Thyroid gland (tissue), 4 donors: ENCODE measurements at regions not wholly inside any gene's neighbourhood (a gene's known extent, or its start where the extent isn't known, plus 50 kb on each side); places are given as distances from the start of the nearest gene placed in this dataset.
"Not testable (repeated sequence)": the region's sequence is repeated elsewhere in the genome, so short reads cannot be mapped to it uniquely, and the experiment has no call there.

Experiments
- DNase-seq, 2 donors: peaks; one replicate each; pipeline ENCODE4 v3.0.0-alpha.2; 2019
- H3K27ac ChIP-seq, 3 donors: fragments of 200-600 bp; sonication (generic); 1 replicate in 2 of 3; 2 replicates in 1 of 3; pipeline ENCODE4 v1.5.1; 2016 to 2019; ENCODE audit warnings: mild to moderate bottlenecking in 1 of 3, moderate library complexity in 1 of 3
- H3K27me3 ChIP-seq: fragments of 200-600 bp; sonication (generic); one replicate; pipeline ENCODE4 v1.5.1; 2019
- H3K36me3 ChIP-seq, 2 donors: fragments of 200-600 bp; sonication (generic); one replicate each; pipeline ENCODE4 v1.5.1; 2016 to 2019
- H3K4me1 ChIP-seq, 2 donors: fragments of 200-600 bp; sonication (generic); one replicate each; pipeline ENCODE4 v1.5.1; 2017 to 2019
- H3K4me3 ChIP-seq, 3 donors: fragments of 200-600 bp; sonication (generic); replicated peaks in 1 of 3; 1 replicate in 2 of 3; 2 replicates in 1 of 3; pipeline ENCODE4 v1.5.1; 2016; ENCODE audit warnings: mild to moderate bottlenecking in 1 of 3
- H3K9me3 ChIP-seq: fragments of 200-600 bp; sonication (generic); one replicate; pipeline ENCODE4 v1.5.1; 2017
- POLR2A ChIP-seq, 2 donors: fragments of 450-650 bp; IDR thresholded peaks; one replicate each; pipeline ENCODE4 v1.6.1; 2017; ENCODE audit warnings: antibody characterized with exemption in 2 of 2, mild to moderate bottlenecking in 2 of 2, moderate library complexity in 1 of 2
- WGBS, 2 donors: methylation state at CpG; one replicate each; pipeline ENCODE4 v1.1.5; 2017; 5-methylcytosine and 5-hydroxymethylcytosine counted together
- intact Hi-C: fragments of 100-400 bp; cut with DNase I; formaldehyde crosslinking; loops from one replicate; pipeline ENCODE4 v1.15.1; 2023
- TF ChIP-seq, protein P1 (sequence below), 6 experiments: fragments of 200-600 bp in 3 of 6; fragments of 450-650 bp in 3 of 6; sonication (generic) in 3 of 6; IDR thresholded peaks; one replicate each; pipeline ENCODE4 v1.5.1; 2016 to 2019; ENCODE audit warnings: antibody characterized with exemption in 6 of 6, mild to moderate bottlenecking in 2 of 6, inconsistent platforms in 1 of 6, moderate library complexity in 1 of 6

DNA sequence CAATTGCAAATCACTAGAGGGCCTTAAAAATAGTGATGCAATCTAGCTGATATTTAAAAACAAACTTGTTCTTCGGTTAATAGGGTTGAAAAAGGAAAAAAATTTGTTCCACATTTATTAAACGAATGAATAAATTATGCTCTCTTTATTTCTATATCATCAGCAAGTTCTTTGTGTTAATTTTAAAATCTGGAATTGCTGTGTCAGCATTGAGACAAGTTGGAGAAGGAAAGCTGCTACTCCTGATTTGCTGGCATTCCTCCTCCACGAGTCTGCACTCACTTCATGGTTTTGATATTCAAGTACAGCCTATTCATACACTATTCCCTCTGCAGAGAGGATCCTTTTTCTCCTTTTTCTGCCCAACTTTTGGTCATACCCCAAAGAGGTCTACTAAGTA is 117.6 kb downstream of the MRPL39 start:
- intact Hi-C loops = no loop called here
- 60 to 61% methylated on average over 3 of the region's 3 CpGs for WGBS, 2 donors
- Histone ChIP-seq H3K4me3 (no peak overlapping the region), H3K27ac (no peak overlapping the region), H3K27me3 (no peaks in the 10 kb centered on the region), H3K9me3 (no peaks in the 10 kb centered on the region), H3K36me3 (no peaks in the 10 kb centered on the region), H3K4me1 (no peaks in the 10 kb centered on the region)
- TF ChIP-seq POLR2A (IDR thresholded peaks at IDR 0.05) = no peak
- TF ChIP-seq, protein P1, sequence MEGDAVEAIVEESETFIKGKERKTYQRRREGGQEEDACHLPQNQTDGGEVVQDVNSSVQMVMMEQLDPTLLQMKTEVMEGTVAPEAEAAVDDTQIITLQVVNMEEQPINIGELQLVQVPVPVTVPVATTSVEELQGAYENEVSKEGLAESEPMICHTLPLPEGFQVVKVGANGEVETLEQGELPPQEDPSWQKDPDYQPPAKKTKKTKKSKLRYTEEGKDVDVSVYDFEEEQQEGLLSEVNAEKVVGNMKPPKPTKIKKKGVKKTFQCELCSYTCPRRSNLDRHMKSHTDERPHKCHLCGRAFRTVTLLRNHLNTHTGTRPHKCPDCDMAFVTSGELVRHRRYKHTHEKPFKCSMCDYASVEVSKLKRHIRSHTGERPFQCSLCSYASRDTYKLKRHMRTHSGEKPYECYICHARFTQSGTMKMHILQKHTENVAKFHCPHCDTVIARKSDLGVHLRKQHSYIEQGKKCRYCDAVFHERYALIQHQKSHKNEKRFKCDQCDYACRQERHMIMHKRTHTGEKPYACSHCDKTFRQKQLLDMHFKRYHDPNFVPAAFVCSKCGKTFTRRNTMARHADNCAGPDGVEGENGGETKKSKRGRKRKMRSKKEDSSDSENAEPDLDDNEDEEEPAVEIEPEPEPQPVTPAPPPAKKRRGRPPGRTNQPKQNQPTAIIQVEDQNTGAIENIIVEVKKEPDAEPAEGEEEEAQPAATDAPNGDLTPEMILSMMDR (IDR thresholded peaks at IDR 0.05) = no peak
- DNase-seq = no peak

DNA sequence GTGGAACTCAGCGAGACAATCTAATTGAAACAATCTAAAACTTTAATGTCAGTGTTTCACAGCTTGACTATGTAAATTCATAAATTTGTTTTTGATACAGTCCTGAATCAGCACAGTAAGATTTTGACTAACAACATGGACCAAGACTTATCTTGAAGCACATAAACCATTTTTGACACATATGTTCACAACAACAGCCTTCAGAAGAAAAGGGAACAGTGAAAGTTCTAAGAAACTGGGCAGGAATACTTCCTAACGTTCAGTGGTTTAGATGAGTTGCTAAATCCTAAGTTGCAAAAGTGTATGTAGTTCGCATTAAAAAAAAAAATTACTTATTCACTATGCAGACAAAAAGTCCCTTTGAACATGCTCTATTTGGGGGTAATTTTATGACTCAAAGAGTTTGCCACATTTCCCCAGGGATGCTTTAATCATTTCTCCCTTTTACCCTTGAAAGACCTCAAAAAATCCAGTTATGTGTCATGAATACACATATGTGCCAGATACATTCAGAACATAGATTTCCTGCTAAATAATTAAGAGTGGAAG is 120.2 kb downstream of the MRPL39 start:
- Histone ChIP-seq H3K4me3 (no peak overlapping the region), H3K27ac (no peak overlapping the region), H3K36me3 (no peaks in the 10 kb centered on the region), H3K9me3 (no peaks in the 10 kb centered on the region), H3K4me1 (no peaks in the 10 kb centered on the region), H3K27me3 (no peaks in the 10 kb centered on the region)
- 75 to 78% methylated on average over 3 of the region's 3 CpGs for WGBS, 2 donors
- TF ChIP-seq, protein P1 (IDR thresholded peaks at IDR 0.05) = no peak
- TF ChIP-seq POLR2A (IDR thresholded peaks at IDR 0.05) = no peak
- DNase-seq = no peak
- intact Hi-C loops = no loop called here

DNA sequence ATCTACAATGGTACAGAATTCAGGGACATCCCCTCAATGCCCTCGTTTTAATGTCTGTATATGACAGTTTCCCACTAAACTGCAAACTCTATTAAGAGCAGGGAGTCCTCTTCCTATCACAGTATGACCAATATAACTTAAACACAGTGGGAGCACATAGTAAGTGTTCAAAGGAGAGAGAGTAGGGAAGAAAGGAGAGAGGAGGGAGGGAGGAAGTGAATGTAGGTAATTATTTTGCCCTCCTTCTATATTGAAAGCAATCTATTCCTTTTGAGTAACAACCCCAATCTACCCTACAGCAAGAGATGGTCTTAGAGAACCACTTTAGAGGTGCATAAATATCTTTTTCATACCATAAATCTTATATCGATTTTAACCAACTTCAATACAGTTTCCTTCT is 121.4 kb downstream of the MRPL39 start:
- Histone ChIP-seq H3K4me3 (no peak overlapping the region), H3K4me1 (no peaks in the 10 kb centered on the region), H3K27me3 (no peaks in the 10 kb centered on the region), H3K9me3 (no peaks in the 10 kb centered on the region), H3K27ac (no peak overlapping the region), H3K36me3 (no peaks in the 10 kb centered on the region)
- WGBS, 2 donors = 79 to 81% methylated on average over 2 of the region's 2 CpGs
- no peak for DNase-seq
- TF ChIP-seq, protein P1 (IDR thresholded peaks at IDR 0.05) = no peak
- intact Hi-C loops = no loop called here

DNA sequence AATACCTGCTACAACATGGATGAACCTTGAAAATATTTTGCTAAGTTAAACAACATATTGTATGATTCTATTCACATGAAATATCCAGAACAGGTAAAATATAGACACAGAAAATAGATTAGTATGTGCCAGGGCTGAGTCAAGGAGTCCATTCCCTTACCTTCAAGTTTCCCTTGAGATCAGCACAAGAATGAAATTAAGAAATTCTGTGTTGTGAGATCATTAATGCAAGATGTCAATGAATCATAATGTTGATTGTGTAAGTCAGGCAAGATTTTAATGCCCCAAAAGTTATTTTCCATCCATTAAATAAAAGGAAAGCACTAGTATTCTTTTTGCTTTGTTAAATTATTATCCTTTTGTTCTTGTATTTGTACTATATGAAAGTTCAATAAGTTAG is 139.4 kb downstream of the MRPL39 start:
- no peaks in the 10 kb centered on the region for H3K4me1 ChIP-seq
- intact Hi-C loops = no loop called here
- no peak overlapping the region for H3K27ac ChIP-seq
- TF ChIP-seq, protein P1 (IDR thresholded peaks at IDR 0.05) = no peak
- no peak for TF ChIP-seq POLR2A (IDR thresholded peaks at IDR 0.05)
- no peaks in the 10 kb centered on the region for H3K9me3 ChIP-seq
- no peaks in the 10 kb centered on the region for H3K27me3 ChIP-seq
- no peak overlapping the region for H3K4me3 ChIP-seq
- no peak for DNase-seq
- no peaks in the 10 kb centered on the region for H3K36me3 ChIP-seq

DNA sequence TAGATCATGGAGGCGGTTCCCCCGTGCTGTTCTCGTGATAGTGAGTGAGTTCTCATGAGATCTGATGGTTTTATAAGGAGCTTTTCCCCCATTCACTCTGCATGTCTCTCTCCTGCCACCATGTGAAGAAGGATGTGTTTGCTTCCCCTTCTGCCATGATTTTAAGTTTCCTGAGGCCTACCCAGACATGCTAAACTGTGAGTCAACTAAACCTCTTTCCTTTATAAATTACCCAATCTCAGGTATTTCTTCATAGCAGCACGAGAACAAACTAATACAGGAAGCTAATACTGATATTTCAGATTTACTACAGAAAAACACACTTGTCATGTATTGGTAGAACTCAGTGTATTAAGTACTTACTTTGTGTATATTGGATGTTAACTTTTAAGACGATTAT is 140.2 kb downstream of the MRPL39 start:
- H3K27me3 ChIP-seq, H3K27ac ChIP-seq, intact Hi-C loops, H3K4me3 ChIP-seq, DNase-seq, H3K9me3 ChIP-seq, H3K36me3 ChIP-seq, H3K4me1 ChIP-seq: not testable (repeated sequence)
- 87 to 88% methylated on average over 5 of the region's 5 CpGs for WGBS, 2 donors

DNA sequence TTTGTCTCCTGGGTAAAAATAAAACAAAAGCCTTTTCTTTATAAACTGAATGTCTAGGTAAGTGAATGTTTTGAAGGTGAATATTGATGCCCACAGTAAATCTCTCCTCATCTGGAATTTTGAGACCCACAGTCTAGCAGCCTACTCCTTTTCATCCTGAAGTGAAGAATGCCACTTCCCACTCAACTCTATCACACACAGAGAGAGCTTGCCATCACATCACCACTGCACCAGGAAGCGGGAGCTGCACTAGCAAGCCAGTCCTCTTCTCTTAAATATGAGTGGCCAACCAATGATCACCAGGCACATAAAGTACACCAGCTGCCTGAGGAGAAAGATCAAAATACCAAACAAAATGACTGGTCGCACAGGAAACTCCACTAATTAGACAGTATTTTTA is 140.8 kb downstream of the MRPL39 start:
- TF ChIP-seq POLR2A (IDR thresholded peaks at IDR 0.05) = no peak
- TF ChIP-seq, protein P1 (IDR thresholded peaks at IDR 0.05) = no peak
- Histone ChIP-seq H3K27ac (no peak overlapping the region), H3K4me1 (no peaks in the 10 kb centered on the region), H3K36me3 (no peaks in the 10 kb centered on the region), H3K27me3 (no peaks in the 10 kb centered on the region), H3K4me3 (no peak overlapping the region), H3K9me3 (no peaks in the 10 kb centered on the region)
- intact Hi-C loops = no loop called here
- DNase-seq = no peak
- 90% methylated on average over 2 of the region's 2 CpGs for WGBS, 2 donors
